ENCODE measurements at regions not wholly inside any gene's neighbourhood (a gene's known extent, or its start where the extent isn't known, plus 50 kb on each side); places are given as distances from the start of the nearest gene placed in this dataset.

DNA sequence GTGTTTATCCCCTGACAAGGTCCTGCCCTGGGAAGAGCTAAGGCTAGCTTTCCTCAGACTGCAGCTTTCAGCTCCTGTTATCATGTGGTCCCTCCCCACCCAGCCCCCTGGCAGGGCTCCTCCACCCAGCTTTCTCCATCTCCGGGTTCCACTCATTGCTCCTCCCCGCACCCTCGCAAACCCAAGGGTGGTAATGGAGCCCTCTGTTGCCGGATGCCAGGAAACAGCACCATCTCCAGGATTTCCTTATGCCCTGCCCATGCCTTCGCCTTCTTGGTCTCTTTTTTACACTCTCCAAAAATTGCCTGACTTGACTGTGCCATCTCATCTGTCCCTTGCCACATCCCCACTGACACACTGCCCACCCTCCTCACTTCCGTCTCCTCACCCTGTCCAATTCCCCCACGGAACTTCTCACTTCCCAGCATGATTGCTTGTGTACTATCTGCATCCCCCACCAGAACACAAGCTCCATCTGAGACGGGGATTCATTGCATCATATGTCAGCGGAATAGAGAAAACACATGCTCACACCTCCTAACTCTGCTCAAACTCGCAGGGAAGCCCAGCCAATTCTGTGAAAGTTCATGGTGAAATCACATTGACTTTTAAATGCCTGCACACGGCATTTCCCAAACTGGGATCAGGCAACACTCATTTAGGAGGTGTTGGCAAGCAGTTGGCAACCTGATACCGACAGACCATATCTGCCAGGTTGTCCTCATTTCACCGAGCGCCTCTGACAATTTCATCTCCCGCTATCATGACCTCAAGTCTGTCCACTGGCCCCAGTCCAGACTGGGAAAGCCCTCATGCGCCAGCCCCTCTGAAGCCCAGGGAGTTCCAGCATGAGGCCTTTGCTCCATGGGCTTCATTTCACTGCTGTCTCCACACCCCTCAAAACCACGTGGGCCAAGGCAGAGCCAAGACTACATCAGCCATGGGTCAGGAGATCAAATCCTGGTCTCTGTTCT, 201.1 kb downstream of the MATN1 start:
- H3K4me3 ChIP-seq, result no peak overlapping the region
- no peak overlapping the region for H3K4me2 ChIP-seq
- H3K9me3 ChIP-seq, result no peaks in the 10 kb centered on the region
- DNase-seq (ENCODE audit: low read depth in 1 of 2, low spot score in 1 of 2), result no peak
- TF ChIP-seq, protein P1, sequence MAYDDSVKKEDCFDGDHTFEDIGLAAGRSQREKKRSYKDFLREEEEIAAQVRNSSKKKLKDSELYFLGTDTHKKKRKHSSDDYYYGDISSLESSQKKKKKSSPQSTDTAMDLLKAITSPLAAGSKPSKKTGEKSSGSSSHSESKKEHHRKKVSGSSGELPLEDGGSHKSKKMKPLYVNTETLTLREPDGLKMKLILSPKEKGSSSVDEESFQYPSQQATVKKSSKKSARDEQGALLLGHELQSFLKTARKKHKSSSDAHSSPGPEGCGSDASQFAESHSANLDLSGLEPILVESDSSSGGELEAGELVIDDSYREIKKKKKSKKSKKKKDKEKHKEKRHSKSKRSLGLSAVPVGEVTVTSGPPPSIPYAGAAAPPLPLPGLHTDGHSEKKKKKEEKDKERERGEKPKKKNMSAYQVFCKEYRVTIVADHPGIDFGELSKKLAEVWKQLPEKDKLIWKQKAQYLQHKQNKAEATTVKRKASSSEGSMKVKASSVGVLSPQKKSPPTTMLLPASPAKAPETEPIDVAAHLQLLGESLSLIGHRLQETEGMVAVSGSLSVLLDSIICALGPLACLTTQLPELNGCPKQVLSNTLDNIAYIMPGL (CRISPR knock-in tag; IDR thresholded peaks at IDR 0.05; ENCODE audit: borderline replicate concordance), result no peak
- TF ChIP-seq KDM1A (IDR thresholded peaks at IDR 0.05; ENCODE audit: low read depth) (no peak), MAZ (IDR thresholded peaks at IDR 0.05; ENCODE audit: borderline replicate concordance, low read depth, low read length) (no peak), FOSL2 (IDR thresholded peaks at IDR 0.05) (no peak), FOSL2 (CRISPR knock-in tag; IDR thresholded peaks at IDR 0.05) (no peak), ZNF302 (CRISPR knock-in tag; IDR thresholded peaks at IDR 0.05) (no peak), BHLHE40 (IDR thresholded peaks at IDR 0.05; ENCODE audit: low read depth, low read length) (no peak), HOXB5 (CRISPR knock-in tag; IDR thresholded peaks at IDR 0.05) (no peak), MAFK (IDR thresholded peaks at IDR 0.05; ENCODE audit: partially characterized antibody) (no peak), JUN (IDR thresholded peaks at IDR 0.05) (no peak), ZSCAN20 (CRISPR knock-in tag; IDR thresholded peaks at IDR 0.05) (no peak)
- TF ChIP-seq, protein P2, sequence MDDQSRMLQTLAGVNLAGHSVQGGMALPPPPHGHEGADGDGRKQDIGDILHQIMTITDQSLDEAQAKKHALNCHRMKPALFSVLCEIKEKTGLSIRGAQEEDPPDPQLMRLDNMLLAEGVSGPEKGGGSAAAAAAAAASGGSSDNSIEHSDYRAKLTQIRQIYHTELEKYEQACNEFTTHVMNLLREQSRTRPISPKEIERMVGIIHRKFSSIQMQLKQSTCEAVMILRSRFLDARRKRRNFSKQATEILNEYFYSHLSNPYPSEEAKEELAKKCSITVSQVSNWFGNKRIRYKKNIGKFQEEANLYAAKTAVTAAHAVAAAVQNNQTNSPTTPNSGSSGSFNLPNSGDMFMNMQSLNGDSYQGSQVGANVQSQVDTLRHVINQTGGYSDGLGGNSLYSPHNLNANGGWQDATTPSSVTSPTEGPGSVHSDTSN (IDR thresholded peaks at IDR 0.05), result no peak
- TF ChIP-seq, protein P3, sequence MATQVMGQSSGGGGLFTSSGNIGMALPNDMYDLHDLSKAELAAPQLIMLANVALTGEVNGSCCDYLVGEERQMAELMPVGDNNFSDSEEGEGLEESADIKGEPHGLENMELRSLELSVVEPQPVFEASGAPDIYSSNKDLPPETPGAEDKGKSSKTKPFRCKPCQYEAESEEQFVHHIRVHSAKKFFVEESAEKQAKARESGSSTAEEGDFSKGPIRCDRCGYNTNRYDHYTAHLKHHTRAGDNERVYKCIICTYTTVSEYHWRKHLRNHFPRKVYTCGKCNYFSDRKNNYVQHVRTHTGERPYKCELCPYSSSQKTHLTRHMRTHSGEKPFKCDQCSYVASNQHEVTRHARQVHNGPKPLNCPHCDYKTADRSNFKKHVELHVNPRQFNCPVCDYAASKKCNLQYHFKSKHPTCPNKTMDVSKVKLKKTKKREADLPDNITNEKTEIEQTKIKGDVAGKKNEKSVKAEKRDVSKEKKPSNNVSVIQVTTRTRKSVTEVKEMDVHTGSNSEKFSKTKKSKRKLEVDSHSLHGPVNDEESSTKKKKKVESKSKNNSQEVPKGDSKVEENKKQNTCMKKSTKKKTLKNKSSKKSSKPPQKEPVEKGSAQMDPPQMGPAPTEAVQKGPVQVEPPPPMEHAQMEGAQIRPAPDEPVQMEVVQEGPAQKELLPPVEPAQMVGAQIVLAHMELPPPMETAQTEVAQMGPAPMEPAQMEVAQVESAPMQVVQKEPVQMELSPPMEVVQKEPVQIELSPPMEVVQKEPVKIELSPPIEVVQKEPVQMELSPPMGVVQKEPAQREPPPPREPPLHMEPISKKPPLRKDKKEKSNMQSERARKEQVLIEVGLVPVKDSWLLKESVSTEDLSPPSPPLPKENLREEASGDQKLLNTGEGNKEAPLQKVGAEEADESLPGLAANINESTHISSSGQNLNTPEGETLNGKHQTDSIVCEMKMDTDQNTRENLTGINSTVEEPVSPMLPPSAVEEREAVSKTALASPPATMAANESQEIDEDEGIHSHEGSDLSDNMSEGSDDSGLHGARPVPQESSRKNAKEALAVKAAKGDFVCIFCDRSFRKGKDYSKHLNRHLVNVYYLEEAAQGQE (IDR thresholded peaks at IDR 0.05), result no peak
- TF ChIP-seq, protein P4, sequence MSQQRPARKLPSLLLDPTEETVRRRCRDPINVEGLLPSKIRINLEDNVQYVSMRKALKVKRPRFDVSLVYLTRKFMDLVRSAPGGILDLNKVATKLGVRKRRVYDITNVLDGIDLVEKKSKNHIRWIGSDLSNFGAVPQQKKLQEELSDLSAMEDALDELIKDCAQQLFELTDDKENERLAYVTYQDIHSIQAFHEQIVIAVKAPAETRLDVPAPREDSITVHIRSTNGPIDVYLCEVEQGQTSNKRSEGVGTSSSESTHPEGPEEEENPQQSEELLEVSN (IDR thresholded peaks at IDR 0.05; ENCODE audit: borderline replicate concordance, low read depth), result no peak
- FAIRE-seq, result no peak
- ChIA-PET CTCF (interaction anchor here (0.7 kb wide), 1 partner anchor 1403 kb away, joined by 3 read pairs; no protein-coding TSS in a partner anchor), POLR2A (no interaction called here)
- H3K4me1 ChIP-seq, result peaks cover 17% of the 10 kb centered on the region; the same call in 2 of the 3 replicates
- ATAC-seq, result no peak
- WGBS (ENCODE audit: missing lambda C conversion rate), result 85% methylated on average over 12 of the region's 17 CpGs
- no peak overlapping the region for H3K27ac ChIP-seq

DNA sequence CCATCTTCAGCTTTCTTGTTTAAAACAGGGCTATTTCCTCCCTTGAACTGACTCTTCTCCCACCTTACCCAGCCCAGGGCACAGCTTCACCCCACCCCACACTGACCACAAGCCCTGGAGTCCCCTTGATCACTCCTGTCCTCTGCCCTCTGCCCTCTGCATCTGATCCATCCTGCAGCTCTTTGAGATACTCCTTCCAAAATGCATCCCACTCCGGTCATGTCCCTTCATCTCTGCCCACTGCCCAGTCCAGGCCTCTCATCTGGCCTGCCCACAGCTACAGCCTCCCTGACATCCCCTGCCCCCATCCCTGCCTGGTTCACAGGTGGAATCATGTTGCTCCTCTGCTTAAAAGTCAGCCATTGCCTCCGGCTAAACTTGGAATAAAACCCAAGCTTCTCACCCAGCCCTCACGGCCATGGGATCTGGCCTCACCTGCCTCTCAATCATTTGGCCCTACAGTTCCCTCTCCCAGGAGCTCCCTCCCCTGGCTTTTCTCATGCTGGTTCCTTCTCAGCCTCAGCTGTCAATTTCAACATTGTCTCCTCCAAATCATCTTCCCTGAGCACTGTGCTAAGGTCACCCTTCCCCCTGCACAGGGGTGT, 202.0 kb downstream of the MATN1 start:
- POLR2A ChIA-PET, result no interaction called here
- FAIRE-seq (no peak), ATAC-seq (no peak), DNase-seq (ENCODE audit: low read depth in 1 of 2, low spot score in 1 of 2) (no peak)
- Histone ChIP-seq H3K9me3 (no peaks in the 10 kb centered on the region), H3K4me1 (peaks cover 13% of the 10 kb centered on the region; the same call in 2 of the 3 replicates), H3K4me3 (no peak overlapping the region), H3K27ac (no peak overlapping the region), H3K4me2 (no peak overlapping the region)
- TF ChIP-seq, protein P5, sequence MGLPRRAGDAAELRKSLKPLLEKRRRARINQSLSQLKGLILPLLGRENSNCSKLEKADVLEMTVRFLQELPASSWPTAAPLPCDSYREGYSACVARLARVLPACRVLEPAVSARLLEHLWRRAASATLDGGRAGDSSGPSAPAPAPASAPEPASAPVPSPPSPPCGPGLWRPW (IDR thresholded peaks at IDR 0.05), result no peak
- TF ChIP-seq TP53 (CRISPR knock-in tag; IDR thresholded peaks at IDR 0.05) (no peak), JUNB (IDR thresholded peaks at IDR 0.05) (no peak), HOXA7 (CRISPR knock-in tag; IDR thresholded peaks at IDR 0.05) (no peak), GATA3 (IDR thresholded peaks at IDR 0.05; ENCODE audit: borderline replicate concordance) (no peak), RCOR1 (IDR thresholded peaks at IDR 0.05; ENCODE audit: low read depth, low read length) (no peak), NPAS2 (CRISPR knock-in tag; IDR thresholded peaks at IDR 0.05; ENCODE audit: borderline replicate concordance) (no peak), POLR2A (IDR thresholded peaks at IDR 0.05; ENCODE audit: low read length) (no peak), MYC (IDR thresholded peaks at IDR 0.05; ENCODE audit: borderline replicate concordance, low read length) (no peak), BHLHE40 (IDR thresholded peaks at IDR 0.05; ENCODE audit: low read depth, low read length) (no peak), KDM5A (IDR thresholded peaks at IDR 0.05) (no peak), NFE2L2 (conservative IDR thresholded peaks at IDR 0.05; ENCODE audit: low read length) (no peak), EHF (CRISPR knock-in tag; IDR thresholded peaks at IDR 0.05) (no peak), CHD2 (IDR thresholded peaks at IDR 0.05; ENCODE audit: low read length, partially characterized antibody) (no peak), JUN (IDR thresholded peaks at IDR 0.05) (no peak), ESRRA (IDR thresholded peaks at IDR 0.05; ENCODE audit: borderline replicate concordance, low read length) (no peak), FOSL2 (IDR thresholded peaks at IDR 0.05) (no peak), FOSL2 (CRISPR knock-in tag; IDR thresholded peaks at IDR 0.05) (no peak)
- TF ChIP-seq, protein P4 (IDR thresholded peaks at IDR 0.05; ENCODE audit: borderline replicate concordance, low read depth), result no peak
- CTCF ChIA-PET, result no interaction called here
- WGBS (ENCODE audit: missing lambda C conversion rate), result 71% methylated on average over 3 of the region's 3 CpGs
